Stomach (tissue), 4 donors: ENCODE measurements at regions not wholly inside any gene's neighbourhood (a gene's known extent, or its start where the extent isn't known, plus 50 kb on each side); places are given as distances from the start of the nearest gene placed in this dataset.

Source experiments
- CTCF ChIP-seq, 7 experiments: fragments of 450-650 bp in 4 of 7; fragments of 200-600 bp in 3 of 7; sonication (generic) in 3 of 7; IDR thresholded peaks; one replicate each; pipeline ENCODE4 v1.5.1; 2016 to 2019; ENCODE audit warnings: antibody characterized with exemption in 7 of 7, control low read depth in 2 of 7, mild to moderate bottlenecking in 1 of 7
- EP300 ChIP-seq: sonication (generic); formaldehyde crosslinking; IDR thresholded peaks from one replicate; pipeline ENCODE4 v1.6.1; 2017; ENCODE audit warnings: antibody characterized with exemption
- POLR2A ChIP-seq, 4 donors: fragments of 450-650 bp; IDR thresholded peaks; one replicate each; pipeline ENCODE4 v1.6.1; 2016; ENCODE audit warnings: antibody characterized with exemption in 4 of 4, control low read depth in 2 of 4, mild to moderate bottlenecking in 1 of 4, moderate library complexity in 1 of 4
- POLR2AphosphoS5 ChIP-seq, 3 donors: sonication (generic); formaldehyde crosslinking; IDR thresholded peaks; one replicate each; pipeline ENCODE4 v1.6.1; 2016; ENCODE audit warnings: antibody characterized with exemption in 3 of 3

- TF ChIP-seq POLR2A (IDR thresholded peaks at IDR 0.05) (no peak), CTCF (IDR thresholded peaks at IDR 0.05) (peak in 3 of 7 experiments; percentile 17 to 35 (median 30)), POLR2AphosphoS5 (IDR thresholded peaks at IDR 0.05) (no peak), EP300 (no peak)
Observed at GRCh38 chr2:158045362-158045761, 56.3 kb upstream of the UPP2 start.
